Embryonic facial prominence (tissue), 1 donor: ENCODE measurements at regions not wholly inside any gene's neighbourhood (a gene's known extent, or its start where the extent isn't known, plus 50 kb on each side); places are given as distances from the start of the nearest gene placed in this dataset.

Source experiments
- DNase-seq: peaks from one replicate; pipeline ENCODE4 v3.0.0-alpha.2; 2016; ENCODE audit errors: extremely low spot score

DNA sequence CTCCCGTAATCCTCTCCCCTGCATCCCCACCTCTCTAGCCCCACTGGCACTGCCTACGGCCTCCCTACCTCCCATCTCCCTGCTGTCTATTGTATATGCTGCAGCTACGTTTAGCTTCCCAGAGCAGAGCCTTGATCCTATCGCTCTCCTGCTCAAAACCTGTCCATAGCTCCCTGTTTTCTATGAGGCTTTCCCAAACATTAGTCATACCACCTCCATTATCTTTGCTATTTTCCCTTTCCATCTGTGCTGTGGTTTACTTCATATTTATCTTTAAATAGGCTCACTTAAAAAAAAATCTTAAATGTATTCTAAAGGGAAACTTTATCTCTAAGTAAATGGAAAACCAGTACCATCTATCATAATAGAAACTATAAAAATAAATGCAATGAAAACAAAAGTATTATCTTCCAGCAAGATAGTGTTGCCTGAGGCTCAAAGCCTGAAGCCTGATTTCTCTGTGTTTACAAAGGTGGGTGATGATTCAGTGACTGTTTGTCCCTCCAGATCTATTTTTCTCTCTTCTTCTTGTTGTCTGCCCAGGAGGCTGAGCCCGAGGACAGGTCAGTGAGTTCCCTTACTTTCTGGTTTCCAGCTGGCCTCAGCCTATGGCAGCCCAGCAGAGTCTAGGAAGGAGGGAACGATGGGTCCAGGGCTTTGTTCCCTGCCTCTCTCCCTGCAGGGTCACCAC is 397.1 kb upstream of the CFAP20DC start:
- DNase-seq = no peak

DNA sequence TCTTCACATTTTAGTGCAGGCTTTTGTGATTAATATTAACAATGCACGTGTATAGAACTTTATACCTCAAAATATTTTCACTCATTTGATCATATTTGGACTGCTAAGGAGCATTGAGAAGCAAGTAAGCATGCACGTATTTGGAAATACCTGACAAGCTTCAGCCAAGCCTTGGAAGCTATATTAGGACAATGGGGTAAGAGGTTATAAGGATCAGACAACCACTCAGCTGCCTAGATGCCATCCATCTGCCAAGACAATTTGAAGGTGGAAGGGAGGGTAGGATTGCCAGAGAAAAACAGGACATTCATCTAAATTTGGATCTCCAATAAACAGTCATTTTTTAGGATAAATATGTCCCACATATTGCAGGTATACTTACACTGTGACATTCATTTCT is 394.9 kb upstream of the CFAP20DC start:
- DNase-seq = no peak

DNA sequence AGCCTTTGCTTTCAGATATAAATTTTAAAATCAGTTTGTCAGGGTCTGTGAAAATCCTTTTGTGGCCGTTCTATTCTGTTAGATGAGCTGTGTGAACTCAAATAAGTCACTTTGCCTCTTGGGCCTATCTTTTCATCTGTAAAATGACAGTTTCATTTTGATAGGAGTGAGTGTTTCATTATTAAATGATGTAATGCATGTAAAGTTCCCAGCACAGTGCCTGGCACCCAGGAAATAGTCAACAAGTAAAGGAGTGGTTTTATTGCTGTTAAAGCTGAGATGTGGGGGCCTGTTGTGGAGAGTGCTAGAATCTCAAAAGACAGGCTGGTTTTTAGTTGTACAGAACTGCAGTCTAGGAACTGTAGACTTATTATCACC is 394.5 kb upstream of the CFAP20DC start:
- DNase-seq = no peak

DNA sequence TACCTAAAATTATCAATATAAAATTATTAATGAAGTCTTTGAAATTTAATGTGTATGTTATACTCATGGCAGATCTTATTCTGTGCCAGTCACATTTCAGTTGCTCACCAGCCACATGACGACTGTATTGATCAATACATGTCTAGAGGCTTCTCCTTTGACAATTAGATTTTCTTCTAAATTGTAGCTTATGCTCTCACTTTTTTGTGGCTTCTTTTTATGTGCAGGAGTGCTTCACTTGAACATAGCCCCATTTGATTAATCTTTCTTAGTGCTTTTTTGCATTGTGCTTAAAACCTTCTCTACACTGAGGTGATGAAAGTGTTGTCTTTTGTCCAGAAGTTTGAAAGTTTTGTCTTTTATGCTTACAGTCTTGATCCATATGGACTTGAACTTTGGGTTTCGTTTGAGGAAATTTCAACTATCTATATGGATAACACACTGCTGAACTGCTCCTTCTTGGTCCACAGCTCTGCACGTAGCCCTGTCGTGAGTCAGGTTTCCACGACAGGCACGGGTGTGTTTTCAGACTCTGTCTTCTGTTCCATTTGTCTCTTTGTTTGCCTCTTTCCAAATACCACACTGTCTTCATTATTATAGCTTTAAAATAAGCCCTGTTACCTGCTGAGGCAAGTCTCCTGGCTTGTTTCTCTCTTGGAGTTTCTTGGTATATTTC is 393.9 kb upstream of the CFAP20DC start:
- DNase-seq = no peak

DNA sequence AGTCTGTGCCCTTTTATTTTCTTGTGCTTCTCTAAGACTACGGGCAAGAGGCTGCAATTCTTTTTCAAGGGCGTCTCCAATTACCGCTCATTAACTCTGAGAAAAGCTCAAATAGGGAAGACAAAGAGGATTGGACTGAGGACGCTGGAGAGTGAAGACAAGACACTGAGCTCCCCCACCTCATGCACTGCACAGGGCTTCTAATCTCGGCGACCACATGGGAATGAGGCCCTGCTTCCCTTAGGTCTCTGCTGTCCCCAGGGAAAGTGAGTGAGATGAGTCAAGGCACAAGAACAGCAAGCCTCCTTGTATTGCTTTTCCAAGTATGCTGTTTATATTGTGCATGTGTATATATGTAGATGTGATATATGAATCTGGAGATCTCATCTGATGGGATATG is 392.2 kb upstream of the CFAP20DC start:
- DNase-seq = no peak

DNA sequence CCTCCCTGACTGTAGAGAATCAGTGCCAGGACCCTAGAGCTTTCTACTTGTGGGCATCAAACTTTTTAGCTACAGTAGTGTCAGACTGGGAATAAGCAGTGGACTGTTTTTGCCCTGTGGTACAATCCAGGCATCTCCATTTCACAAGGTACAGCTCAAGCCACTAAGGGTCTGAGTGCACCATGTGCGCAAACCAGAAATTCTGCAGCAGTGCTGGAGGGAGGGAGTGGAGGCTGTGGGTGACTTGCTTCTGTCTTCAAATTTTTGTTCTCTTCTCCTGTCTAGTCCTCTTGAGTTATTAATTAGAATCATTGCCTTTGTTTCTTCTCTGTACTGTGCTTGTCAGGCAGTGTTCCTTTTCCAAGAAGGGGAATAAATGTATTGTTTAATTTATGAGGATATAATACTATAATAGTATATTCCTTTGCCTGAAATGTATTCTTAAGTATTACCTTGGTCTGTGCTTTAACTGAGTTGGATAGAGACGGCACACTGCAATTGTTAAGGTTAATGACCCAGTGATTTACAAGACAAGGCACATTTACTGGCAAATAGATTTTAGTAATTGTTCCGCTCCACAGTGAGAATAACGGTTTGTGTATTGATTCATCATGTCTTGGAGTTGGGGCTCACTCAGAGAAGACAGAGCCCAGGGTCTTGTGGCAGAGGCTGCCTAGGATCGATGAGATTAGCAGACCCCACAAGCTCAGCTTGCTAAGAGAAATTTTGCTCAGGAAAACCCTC is 390.6 kb upstream of the CFAP20DC start:
- DNase-seq = no peak

DNA sequence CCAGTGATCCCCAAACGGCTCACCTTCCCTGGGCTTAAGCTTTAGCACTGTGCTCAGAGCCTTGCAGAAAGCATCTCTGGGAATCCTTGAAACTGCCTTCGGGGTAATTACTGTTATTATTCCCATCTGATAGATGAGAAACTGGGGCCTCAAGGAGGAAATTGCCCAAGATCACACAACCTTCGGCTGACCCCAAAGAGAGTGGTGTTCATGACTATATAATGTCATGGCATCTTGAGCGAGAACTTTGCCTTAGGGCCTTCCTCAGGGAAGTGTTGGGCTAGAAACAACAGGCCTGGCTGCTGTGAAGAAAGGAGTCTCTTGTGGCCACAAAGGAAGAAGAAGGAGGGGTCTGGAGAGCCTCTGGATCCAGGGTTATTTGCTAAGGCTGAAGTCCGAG is 388.7 kb upstream of the CFAP20DC start:
- DNase-seq = no peak

DNA sequence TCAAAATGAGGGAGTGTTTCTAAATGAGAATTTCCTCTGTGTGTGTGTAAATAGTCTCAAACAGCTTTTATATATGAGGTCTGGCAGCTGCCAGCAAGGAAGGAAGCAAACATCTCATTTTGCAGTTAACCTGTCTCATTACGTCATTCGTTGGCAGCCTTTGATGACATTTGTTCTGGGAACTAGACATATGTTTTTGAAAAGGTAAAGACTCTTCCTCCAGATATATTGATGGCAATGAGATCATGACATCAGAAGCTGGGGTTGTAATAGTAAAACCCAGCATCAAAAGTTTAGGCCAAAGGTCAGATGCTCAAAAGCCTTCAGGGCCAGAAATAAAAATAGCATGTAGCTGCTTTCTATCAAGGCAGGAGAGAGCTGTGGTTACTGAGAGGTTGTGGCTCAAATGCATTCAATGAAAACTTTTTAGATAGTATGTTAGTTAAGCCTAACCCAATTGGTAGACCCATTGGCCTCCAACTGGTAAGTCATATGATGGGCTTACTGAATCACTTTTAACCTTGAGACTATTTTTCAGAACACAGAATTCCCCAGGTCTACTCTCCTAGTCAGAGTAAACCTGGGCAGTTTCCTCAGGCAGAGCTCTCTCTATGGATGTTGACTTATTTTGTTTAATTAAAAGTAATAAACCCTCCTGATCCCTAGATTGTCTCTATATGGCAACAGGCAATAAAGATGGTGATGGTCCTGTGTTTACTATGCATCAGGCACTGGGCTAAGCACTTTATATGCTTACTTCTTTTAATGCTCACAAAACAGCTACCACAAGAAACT is 386.5 kb upstream of the CFAP20DC start:
- no peak for DNase-seq

DNA sequence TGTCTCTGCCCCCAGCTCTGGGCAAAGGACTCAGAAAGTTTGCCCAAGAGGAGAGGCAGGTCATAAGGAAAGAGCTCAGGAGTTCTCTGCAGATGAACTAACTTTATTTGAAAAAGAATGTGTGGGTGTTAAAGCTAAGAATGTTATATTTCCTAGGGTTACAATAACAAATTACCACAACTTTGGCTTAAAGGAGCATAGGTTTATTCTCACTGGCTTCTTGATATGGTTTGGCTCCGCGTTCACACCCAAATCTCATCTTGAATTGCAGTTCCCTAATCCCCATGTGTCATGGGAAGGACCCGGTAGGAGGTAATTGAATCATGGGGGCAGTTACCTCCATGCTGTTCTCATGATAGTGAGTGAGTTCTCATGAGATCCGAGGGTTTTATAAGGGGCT is 383.7 kb upstream of the CFAP20DC start:
- DNase-seq = no peak

DNA sequence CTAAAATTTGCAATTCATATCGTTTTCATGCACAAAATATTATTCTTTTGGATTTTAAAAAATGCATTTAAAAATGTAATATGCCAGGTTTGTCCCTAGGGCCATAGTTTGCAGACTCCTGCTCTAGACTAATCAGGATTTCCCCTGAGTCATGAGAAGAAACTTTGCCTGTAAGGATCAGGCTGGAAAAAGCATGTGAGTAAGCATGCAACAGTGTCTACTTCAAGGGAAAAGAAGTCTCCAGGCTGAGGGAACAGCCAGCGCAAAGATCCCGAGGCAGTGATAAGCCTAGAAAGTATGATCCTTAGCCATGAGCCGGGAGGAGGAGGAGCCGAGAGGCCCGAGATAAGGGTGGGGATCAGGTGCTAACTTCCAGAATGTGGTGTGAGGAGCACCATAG is 382.8 kb upstream of the CFAP20DC start:
- DNase-seq = no peak

DNA sequence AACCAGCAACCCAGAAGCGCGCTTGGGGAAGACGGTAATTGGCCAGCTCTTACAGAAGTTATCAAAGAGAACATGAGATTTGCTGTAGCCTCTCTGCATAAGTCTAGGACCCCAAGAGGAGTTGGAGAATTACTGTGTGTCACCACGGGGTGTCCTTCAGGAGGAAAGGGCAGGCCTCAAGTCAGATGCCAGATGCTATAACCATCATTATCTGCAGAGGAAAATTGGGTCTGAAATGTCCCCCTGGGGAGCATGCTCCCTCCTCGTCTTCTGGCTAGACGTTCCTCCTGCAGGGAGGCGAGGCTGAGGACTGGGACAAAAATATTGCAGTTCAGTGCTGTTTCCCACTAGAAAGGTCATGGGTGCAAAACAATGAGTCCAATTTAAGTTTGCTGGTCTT is 380.5 kb upstream of the CFAP20DC start:
- no peak for DNase-seq

DNA sequence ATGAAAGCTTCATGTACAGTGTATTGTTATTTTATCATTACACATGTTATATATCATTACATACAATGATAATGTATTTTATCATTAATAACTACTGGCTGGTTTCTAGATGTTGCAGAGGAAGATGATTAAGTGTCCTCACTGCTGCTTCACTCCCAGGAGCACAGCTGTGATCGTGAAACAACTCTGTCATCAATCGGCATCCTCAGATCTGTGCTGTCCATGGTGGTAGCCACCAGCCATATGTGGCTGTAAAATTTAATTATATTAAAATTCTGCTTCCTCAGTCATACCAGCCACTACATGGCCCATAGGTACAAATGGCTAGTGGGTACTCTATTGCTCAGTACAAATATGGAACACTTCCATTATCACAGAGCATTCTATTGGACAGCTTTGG is 379.4 kb upstream of the CFAP20DC start:
- no peak for DNase-seq

DNA sequence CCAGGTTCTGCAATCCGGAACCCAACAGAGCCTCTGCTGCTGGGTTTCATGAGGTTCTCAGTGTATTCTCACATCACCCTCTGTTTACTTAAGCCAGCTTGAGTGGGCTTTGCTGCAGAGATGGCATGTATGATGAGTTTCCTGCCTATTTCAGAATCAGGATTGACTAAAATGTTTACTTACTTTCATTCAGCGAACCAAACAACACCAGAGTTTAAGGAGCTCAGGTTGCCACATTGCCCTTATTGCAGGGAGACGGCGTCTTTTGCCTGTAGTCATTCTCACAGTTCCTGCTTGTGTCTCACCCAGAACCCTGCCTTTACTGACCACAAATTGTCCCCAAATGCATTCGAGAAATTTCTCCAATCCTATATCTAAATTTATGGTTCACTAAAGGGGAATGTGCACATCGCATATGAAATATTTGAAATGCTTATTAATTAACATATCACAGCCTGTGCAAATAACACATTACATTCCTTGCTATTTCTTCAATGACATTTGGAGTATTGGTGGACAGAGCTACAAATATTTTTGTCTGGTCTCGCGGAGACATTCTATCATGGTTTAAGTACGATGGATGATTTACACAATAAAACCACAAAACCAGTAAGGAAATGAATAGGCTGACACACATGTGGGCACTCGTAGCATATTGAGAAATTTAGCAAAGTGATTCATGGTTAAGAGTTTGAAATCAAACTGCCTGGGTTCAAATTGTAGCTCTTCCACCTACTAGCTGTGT is 377.2 kb upstream of the CFAP20DC start:
- no peak for DNase-seq

DNA sequence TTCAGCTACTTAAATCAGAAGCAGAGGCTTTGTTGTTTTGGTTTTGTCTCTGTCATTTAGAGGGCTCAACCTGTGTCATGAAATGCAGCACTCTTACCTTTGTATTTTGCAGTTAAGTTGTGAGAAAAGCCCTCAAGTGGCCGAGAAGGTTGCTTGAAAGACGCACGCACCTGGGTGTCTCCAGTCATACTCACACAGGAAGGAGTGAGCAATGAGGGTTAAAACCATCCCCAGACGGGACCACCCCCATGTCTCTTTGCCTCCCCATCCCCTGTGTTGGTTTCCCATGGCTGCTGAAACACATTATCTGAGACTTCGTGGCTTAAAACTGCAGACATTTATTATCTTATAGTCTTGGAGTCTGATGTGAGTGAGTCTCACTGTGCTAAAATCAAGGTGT is 376.1 kb upstream of the CFAP20DC start:
- DNase-seq = no peak

DNA sequence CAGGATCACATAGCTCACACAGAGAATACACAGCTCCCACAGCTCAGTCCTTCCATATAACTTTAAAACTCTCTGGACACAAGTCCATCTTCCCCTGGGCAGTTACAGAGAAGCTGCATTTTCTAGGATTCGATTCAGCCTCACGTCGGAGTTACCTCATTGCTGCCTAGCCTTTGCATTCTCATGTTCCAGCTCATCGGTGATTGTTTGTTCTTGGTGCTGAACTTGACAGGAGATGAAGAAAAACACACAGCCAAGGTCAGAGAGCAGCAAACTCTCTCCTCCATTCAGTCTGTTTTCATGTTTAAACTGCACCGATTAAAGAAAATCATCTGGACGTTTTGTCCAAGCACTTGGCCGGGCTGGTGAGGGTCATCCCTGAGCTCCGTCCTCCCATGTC is 375.5 kb upstream of the CFAP20DC start:
- no peak for DNase-seq

DNA sequence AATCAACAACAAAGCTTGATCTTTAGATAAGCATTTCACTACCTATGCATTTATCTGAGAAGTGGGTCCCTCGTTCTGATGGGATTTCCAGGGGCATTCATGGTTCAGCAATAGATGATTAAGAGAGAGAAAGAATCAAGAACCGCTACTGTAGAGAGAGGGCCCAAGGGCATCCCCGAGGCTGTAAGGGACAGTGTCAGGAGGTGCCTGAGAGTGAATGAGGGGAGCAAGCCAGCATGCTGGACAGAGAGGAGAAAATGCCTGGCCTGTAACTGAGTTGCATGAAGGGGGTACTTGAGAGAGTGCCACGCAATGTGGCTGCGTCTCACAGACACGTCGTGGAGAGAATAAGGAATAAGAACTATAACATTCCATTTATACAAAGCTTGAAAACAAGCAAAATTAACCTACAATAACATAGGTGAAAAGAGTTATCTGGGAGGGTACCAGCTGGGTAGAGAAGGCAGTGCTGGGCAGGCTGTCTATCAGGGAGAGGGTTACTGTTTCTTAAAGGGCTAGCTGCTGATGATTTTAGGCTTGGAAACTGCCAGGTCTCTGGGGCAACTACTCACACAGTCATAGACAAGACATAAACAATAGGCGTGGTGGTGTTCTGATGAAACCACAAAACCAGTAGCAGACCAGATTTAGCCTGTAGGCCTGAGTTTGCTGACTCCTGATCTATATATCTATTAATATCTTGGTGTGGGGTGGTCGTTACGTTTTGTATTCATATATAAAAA is 374.6 kb upstream of the CFAP20DC start:
- no peak for DNase-seq

DNA sequence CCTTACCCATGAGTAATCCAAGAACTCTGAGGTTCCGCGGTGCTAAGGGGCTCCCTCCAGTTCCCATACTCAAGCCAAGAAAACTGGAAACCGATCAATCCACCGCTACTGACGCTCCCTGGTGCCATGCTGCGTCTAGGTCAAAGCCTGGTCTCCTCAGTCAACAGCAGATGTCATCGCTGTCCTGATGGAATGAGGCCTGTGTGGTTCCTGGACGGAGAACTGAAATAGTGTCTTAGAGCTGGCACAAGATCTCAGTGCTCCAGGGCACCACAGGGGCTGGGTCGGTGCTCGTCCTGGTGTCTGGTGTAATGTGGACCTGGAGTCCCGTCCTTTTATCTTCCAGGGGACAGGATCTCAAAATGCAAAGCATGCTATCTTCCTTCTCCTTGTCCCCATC is 373.9 kb upstream of the CFAP20DC start:
- DNase-seq = no peak

DNA sequence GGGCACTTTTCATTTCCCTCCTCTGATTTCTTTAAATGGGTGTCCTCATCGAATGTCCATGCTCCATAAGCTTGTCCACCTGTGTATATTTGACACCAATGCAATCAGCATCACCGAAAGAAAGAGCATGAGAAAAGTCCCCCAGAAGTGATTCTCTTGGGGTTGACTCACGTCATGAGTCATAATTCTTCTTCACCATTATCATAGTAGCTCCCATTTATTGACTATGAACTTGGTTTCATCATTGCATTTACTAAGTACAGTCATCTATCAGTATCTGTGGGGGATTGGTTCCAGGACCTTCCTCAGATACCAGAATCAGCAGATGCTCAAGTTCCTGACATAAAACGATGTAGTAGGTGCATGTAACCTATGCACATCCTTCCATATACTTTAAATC is 372.5 kb upstream of the CFAP20DC start:
- no peak for DNase-seq

DNA sequence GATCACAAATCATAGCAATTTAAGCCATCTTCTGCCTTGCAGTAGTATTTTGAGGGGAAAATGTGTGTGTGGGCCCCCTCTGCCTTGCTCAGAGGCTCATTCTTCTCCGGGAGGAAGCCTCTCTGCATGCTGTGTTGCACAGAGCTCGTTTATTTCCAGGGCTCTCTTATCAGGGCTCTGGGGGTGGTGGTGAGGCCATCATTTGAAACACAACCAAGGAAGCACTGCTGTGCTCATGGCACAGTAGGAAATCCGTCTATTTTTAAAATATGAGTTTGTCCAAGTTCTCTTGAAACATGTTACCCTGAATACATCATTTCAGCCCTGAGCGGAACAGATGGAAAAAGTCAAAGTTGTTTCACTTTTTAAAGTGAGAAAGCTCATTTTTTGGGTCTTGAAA is 369.0 kb upstream of the CFAP20DC start:
- no peak for DNase-seq

DNA sequence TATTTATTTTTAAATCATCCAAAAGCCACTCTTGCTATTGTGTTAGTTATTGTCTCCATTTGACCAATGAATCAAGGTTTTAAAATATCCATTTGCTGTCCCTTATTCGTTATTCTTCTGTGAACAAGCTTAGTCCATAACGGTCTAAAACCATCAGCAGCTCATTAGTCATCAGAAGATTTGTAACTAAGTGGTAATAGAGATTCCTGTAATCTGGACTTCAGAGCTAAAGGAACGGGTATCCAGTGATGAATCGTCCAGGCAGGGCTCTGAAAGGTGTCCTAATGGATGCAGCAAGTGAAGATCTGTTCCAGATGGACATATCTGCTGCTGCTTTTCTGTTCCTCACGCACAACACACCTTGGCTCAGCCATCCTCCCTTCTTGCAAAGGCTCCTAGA is 362.7 kb upstream of the CFAP20DC start:
- no peak for DNase-seq

DNA sequence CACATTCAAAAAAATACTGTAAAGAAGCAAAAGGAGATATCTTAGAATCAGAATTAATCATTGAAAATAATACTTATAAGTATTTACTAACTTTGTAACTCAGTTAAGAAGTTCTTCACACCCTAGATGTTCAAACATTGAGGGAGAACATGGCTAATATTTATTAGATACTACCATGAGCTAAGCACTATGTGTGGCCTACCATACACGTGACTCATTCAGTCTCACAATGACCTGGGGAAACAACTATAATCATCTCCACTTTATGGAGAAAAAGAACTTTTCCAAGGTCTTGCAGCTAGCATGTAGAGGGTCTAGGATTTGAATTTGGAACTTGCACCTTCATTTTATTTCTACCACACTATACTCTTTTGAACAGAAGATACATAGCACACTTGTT is 361.9 kb upstream of the CFAP20DC start:
- DNase-seq = no peak
